ENCODE measurements at regions not wholly inside any gene's neighbourhood (a gene's known extent, or its start where the extent isn't known, plus 50 kb on each side); places are given as distances from the start of the nearest gene placed in this dataset.

DNA sequence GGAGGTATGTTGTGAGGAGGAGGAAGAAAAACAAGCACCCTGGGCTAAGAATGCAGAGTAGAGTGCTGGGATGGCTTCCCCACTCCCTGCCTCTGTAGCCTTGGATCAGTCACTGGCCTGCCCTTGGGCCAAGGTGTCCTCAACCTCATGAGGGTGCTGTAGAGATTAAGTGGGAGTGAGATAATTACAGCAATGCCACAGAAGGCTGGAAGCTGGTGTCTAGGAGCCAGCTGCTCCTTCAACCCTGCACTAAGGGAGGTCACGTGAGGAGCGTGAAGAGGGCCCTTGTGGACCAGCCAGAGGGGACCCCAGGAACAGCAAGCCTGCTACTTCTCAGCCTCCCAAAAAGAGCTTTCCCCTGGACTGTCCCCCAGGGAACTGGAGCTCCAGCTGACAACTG lies 95.2 kb downstream of the TTC32 start:
- Histone ChIP-seq H3K27me3 (no peaks in the 10 kb centered on the region), H3K4me1 (peaks cover 0 to 10% (median 0%) of the 10 kb centered on the region in 4 donors), H3K27ac (no peak overlapping the region), H3K4me3 (no peak overlapping the region), H3K9me3 (no peaks in the 10 kb centered on the region), H3K36me3 (no peaks in the 10 kb centered on the region)
- 88 to 92% methylated on average over 2 of the region's 2 CpGs for WGBS, 2 donors
- TF ChIP-seq CTCF (IDR thresholded peaks at IDR 0.05) (no peak), EP300 (IDR thresholded peaks at IDR 0.05) (no peak), POLR2A (IDR thresholded peaks at IDR 0.05) (no peak)
- no peak for DNase-seq (ENCODE audit: low spot score in 2 of 2)

DNA sequence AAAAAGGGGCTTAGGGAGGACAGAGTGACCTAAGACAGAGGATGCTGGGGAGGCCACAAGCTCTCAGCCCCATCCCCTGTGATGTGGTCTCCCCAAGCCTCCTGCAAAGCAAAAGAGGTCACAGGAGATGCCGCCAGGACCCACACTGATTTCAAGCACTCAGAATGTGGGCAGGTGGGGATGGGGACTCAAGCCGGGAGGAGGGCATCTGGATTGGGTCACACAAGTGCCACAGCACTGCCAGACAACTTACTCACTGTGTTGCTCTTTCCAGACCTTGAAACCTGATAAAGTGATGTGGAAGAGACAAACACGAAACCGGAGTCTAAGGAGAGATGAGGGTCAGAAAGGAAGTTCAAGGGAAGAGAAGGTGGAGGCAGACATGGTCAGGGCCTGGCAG lies 95.7 kb downstream of the TTC32 start:
- no peak overlapping the region for H3K27ac ChIP-seq
- no peaks in the 10 kb centered on the region for H3K36me3 ChIP-seq
- DNase-seq (ENCODE audit: low spot score in 2 of 2), result no peak
- no peaks in the 10 kb centered on the region for H3K27me3 ChIP-seq
- H3K4me3 ChIP-seq, result no peak overlapping the region
- WGBS, 2 donors, result 77 to 80% methylated on average over 4 of the region's 4 CpGs
- H3K9me3 ChIP-seq, result no peaks in the 10 kb centered on the region
- TF ChIP-seq POLR2A (IDR thresholded peaks at IDR 0.05), result no peak
- no peak for TF ChIP-seq EP300 (IDR thresholded peaks at IDR 0.05)
- TF ChIP-seq CTCF (IDR thresholded peaks at IDR 0.05), result no peak
- peaks cover 0 to 15% (median 0%) of the 10 kb centered on the region in 4 donors for H3K4me1 ChIP-seq

GRCh38 chr2:19805266-19805665 lies 96.5 kb downstream of the TTC32 start:
- Histone ChIP-seq H3K27me3 (no peaks in the 10 kb centered on the region), H3K36me3 (no peaks in the 10 kb centered on the region), H3K27ac (no peak overlapping the region), H3K4me3 (no peak overlapping the region), H3K4me1 (peaks cover 0 to 15% (median 0%) of the 10 kb centered on the region in 4 donors), H3K9me3 (no peaks in the 10 kb centered on the region)
- DNase-seq (ENCODE audit: low spot score in 2 of 2), result no peak
- TF ChIP-seq EP300 (IDR thresholded peaks at IDR 0.05) (no peak), POLR2A (IDR thresholded peaks at IDR 0.05) (no peak), CTCF (IDR thresholded peaks at IDR 0.05) (no peak)
- WGBS, 2 donors, result 83 to 85% methylated on average over 4 of the region's 4 CpGs

DNA sequence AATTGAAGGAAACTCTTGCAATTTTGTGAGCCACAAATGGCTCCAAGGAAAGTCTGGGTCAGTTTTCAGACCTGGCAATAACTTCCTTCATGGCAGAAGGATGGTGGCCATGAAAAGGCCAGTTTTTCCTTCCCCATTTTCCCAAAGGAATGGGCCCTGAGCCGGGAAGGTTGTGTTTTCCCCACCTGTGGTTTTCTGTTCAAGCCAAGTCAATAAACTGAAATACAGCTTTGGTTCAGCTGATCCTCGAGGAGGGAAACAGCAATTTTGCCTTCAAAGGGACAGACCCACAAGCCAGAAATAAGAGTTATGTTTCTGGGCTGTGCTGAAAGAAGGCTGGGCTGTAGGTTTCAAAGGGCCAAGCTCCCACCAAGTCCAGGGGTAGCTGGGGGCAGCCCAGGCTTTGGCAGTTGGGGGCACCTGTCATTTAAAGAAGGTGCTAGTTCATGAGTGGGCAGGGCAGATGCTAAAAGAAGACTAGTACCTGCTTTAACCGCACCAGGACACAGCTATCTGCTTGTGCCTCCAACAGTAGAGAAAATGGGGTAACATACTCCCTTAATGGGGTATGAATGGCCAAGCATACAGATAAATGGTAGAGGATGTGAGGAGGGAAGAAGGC lies 97.0 kb downstream of the TTC32 start:
- TF ChIP-seq POLR2A (IDR thresholded peaks at IDR 0.05) (no peak), EP300 (IDR thresholded peaks at IDR 0.05) (no peak), CTCF (IDR thresholded peaks at IDR 0.05) (no peak)
- no peaks in the 10 kb centered on the region for H3K27me3 ChIP-seq
- H3K36me3 ChIP-seq, result no peaks in the 10 kb centered on the region
- no peak overlapping the region for H3K27ac ChIP-seq
- WGBS, 2 donors, result 61 to 68% methylated on average over 3 of the region's 3 CpGs
- H3K4me3 ChIP-seq, result no peak overlapping the region
- no peaks in the 10 kb centered on the region for H3K9me3 ChIP-seq
- DNase-seq (ENCODE audit: low spot score in 2 of 2), result no peak
- peaks cover 0 to 15% (median 0%) of the 10 kb centered on the region in 4 donors for H3K4me1 ChIP-seq

- TF ChIP-seq CTCF (IDR thresholded peaks at IDR 0.05), result no peak
- TF ChIP-seq POLR2A (IDR thresholded peaks at IDR 0.05), result no peak
- no peak for TF ChIP-seq EP300 (IDR thresholded peaks at IDR 0.05)
- Histone ChIP-seq H3K27ac (no peak overlapping the region), H3K4me1 (peaks cover 0 to 15% (median 0%) of the 10 kb centered on the region in 4 donors), H3K36me3 (no peaks in the 10 kb centered on the region), H3K4me3 (no peak overlapping the region), H3K9me3 (no peaks in the 10 kb centered on the region), H3K27me3 (no peaks in the 10 kb centered on the region)
- 72 to 96% methylated on average over 4 of the region's 4 CpGs for WGBS, 2 donors
- no peak for DNase-seq (ENCODE audit: low spot score in 2 of 2)
Observed at GRCh38 chr2:19802086-19802841, 99.5 kb downstream of the TTC32 start.
